ENCODE measurements at regions not wholly inside any gene's neighbourhood (a gene's known extent, or its start where the extent isn't known, plus 50 kb on each side); places are given as distances from the start of the nearest gene placed in this dataset.

DNA sequence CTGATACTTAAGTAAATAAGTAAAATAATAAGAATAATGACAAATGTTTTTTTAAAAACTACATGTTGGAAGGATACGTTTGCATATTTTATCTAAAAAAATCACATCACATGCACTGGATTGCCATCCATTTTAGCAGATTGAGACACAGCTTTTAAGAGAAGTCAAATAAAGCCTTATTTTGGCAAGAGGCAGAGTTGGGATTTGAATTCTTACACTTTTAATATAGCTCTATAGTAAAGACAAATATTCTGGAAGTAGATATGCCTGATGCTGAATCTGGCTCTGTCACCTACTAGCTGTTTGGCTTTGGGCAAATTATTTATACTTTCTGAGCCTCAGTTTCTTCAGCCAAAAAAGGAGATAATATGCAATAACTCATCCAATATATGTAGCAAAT, 386.4 kb downstream of the ETV1 start:
- TF ChIP-seq, protein P1, sequence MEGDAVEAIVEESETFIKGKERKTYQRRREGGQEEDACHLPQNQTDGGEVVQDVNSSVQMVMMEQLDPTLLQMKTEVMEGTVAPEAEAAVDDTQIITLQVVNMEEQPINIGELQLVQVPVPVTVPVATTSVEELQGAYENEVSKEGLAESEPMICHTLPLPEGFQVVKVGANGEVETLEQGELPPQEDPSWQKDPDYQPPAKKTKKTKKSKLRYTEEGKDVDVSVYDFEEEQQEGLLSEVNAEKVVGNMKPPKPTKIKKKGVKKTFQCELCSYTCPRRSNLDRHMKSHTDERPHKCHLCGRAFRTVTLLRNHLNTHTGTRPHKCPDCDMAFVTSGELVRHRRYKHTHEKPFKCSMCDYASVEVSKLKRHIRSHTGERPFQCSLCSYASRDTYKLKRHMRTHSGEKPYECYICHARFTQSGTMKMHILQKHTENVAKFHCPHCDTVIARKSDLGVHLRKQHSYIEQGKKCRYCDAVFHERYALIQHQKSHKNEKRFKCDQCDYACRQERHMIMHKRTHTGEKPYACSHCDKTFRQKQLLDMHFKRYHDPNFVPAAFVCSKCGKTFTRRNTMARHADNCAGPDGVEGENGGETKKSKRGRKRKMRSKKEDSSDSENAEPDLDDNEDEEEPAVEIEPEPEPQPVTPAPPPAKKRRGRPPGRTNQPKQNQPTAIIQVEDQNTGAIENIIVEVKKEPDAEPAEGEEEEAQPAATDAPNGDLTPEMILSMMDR (conservative IDR thresholded peaks at IDR 0.05; ENCODE audit: low read length), result no peak
- no peak for TF ChIP-seq EZH2phosphoT487 (IDR thresholded peaks at IDR 0.05; ENCODE audit: borderline replicate concordance, low read depth, low read length)

Measured in OCI-LY7 (cell line).